ENCODE measurements at regions not wholly inside any gene's neighbourhood (a gene's known extent, or its start where the extent isn't known, plus 50 kb on each side); places are given as distances from the start of the nearest gene placed in this dataset.

GRCh38 chr20:58003525-58003924 lies 224.9 kb downstream of the ANKRD60 start:
- no peak overlapping the region for H3K4me3 ChIP-seq (ENCODE audit: low read depth, low read length)
- DNase-seq (ENCODE audit: low read depth): no peak
- TF ChIP-seq, protein P1, sequence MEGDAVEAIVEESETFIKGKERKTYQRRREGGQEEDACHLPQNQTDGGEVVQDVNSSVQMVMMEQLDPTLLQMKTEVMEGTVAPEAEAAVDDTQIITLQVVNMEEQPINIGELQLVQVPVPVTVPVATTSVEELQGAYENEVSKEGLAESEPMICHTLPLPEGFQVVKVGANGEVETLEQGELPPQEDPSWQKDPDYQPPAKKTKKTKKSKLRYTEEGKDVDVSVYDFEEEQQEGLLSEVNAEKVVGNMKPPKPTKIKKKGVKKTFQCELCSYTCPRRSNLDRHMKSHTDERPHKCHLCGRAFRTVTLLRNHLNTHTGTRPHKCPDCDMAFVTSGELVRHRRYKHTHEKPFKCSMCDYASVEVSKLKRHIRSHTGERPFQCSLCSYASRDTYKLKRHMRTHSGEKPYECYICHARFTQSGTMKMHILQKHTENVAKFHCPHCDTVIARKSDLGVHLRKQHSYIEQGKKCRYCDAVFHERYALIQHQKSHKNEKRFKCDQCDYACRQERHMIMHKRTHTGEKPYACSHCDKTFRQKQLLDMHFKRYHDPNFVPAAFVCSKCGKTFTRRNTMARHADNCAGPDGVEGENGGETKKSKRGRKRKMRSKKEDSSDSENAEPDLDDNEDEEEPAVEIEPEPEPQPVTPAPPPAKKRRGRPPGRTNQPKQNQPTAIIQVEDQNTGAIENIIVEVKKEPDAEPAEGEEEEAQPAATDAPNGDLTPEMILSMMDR (IDR thresholded peaks at IDR 0.05; ENCODE audit: low read depth, low read length): no peak
- TF ChIP-seq, protein P2, sequence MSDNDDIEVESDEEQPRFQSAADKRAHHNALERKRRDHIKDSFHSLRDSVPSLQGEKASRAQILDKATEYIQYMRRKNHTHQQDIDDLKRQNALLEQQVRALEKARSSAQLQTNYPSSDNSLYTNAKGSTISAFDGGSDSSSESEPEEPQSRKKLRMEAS (IDR thresholded peaks at IDR 0.05; ENCODE audit: low read depth, low read length): no peak
- TF ChIP-seq POLR2A (IDR thresholded peaks at IDR 0.05; ENCODE audit: extremely low read depth, insufficient read length): no peak
- TF ChIP-seq MYC (IDR thresholded peaks at IDR 0.05; ENCODE audit: low read depth, low read length): no peak

GRCh38 chr20:58002901-58003300 lies 225.6 kb downstream of the ANKRD60 start:
- DNase-seq (ENCODE audit: low read depth): no peak
- H3K4me3 ChIP-seq (ENCODE audit: low read depth, low read length): no peak overlapping the region
- TF ChIP-seq, protein P2 (IDR thresholded peaks at IDR 0.05; ENCODE audit: low read depth, low read length): no peak
- TF ChIP-seq MYC (IDR thresholded peaks at IDR 0.05; ENCODE audit: low read depth, low read length): no peak
- TF ChIP-seq POLR2A (IDR thresholded peaks at IDR 0.05; ENCODE audit: extremely low read depth, insufficient read length): no peak
- TF ChIP-seq, protein P1 (IDR thresholded peaks at IDR 0.05; ENCODE audit: low read depth, low read length): no peak

DNA sequence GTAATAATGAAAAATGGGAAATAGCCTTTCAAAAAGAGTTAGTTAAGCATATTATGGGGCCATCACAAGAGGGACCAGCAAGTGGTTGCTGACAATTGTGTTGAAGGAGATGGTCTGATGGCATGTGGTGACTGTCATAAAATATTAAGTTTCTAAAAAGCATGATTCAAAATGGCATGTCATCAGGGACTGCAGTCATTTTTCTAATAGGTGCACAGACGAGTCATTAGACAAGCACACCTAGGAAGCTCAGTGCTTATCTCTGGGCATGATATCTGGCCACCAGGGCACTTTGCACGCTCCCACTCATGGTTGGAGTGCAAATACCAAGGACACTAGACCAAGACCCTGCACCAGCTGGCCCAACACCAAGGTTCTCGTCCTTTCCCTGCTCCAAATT lies 226.5 kb downstream of the ANKRD60 start:
- H3K4me3 ChIP-seq (ENCODE audit: low read depth, low read length): no peak overlapping the region
- TF ChIP-seq, protein P1 (IDR thresholded peaks at IDR 0.05; ENCODE audit: low read depth, low read length): no peak
- TF ChIP-seq POLR2A (IDR thresholded peaks at IDR 0.05; ENCODE audit: extremely low read depth, insufficient read length): no peak
- TF ChIP-seq, protein P2 (IDR thresholded peaks at IDR 0.05; ENCODE audit: low read depth, low read length): no peak
- TF ChIP-seq MYC (IDR thresholded peaks at IDR 0.05; ENCODE audit: low read depth, low read length): no peak
- no peak for DNase-seq (ENCODE audit: low read depth)

- H3K4me3 ChIP-seq (ENCODE audit: low read depth, low read length): no peak overlapping the region
- no peak for TF ChIP-seq MYC (IDR thresholded peaks at IDR 0.05; ENCODE audit: low read depth, low read length)
- TF ChIP-seq POLR2A (IDR thresholded peaks at IDR 0.05; ENCODE audit: extremely low read depth, insufficient read length): no peak
- TF ChIP-seq, protein P1 (IDR thresholded peaks at IDR 0.05; ENCODE audit: low read depth, low read length): no peak
- TF ChIP-seq, protein P2 (IDR thresholded peaks at IDR 0.05; ENCODE audit: low read depth, low read length): no peak
- DNase-seq (ENCODE audit: low read depth): no peak
Observed at GRCh38 chr20:58001381-58001780, 227.1 kb downstream of the ANKRD60 start.

GRCh38 chr20:58000861-58001260 lies 227.6 kb downstream of the ANKRD60 start:
- no peak for DNase-seq (ENCODE audit: low read depth)
- H3K4me3 ChIP-seq (ENCODE audit: low read depth, low read length): no peak overlapping the region
- TF ChIP-seq MYC (IDR thresholded peaks at IDR 0.05; ENCODE audit: low read depth, low read length): no peak

- peak; percentile 34 for DNase-seq (ENCODE audit: low read depth)
- TF ChIP-seq POLR2A (IDR thresholded peaks at IDR 0.05; ENCODE audit: extremely low read depth, insufficient read length) (no peak), MYC (IDR thresholded peaks at IDR 0.05; ENCODE audit: low read depth, low read length) (no peak)
- TF ChIP-seq, protein P2 (IDR thresholded peaks at IDR 0.05; ENCODE audit: low read depth, low read length): no peak
- TF ChIP-seq, protein P1 (IDR thresholded peaks at IDR 0.05; ENCODE audit: low read depth, low read length): no peak
- H3K4me3 ChIP-seq (ENCODE audit: low read depth, low read length): no peak overlapping the region
Observed at GRCh38 chr20:57999465-58000111, 228.9 kb downstream of the ANKRD60 start.

Data from NB4 (cell line).